ENCODE measurements at regions not wholly inside any gene's neighbourhood (a gene's known extent, or its start where the extent isn't known, plus 50 kb on each side); places are given as distances from the start of the nearest gene placed in this dataset.

GRCh38 chrX:4690521-4690920 lies 977.1 kb upstream of the PRKX start:
- TF ChIP-seq NR2F2 (IDR thresholded peaks at IDR 0.05) (no peak), EGR1 (IDR thresholded peaks at IDR 0.05; ENCODE audit: low read depth in 2 of 2) (no peak), YY1 (IDR thresholded peaks at IDR 0.05) (no peak), FOXA2 (IDR thresholded peaks at IDR 0.05) (no peak), REST (IDR thresholded peaks at IDR 0.05) (no peak), MAX (IDR thresholded peaks at IDR 0.05) (no peak), RXRA (IDR thresholded peaks at IDR 0.05) (no peak), GABPA (IDR thresholded peaks at IDR 0.05 in 1 of 2, conservative IDR thresholded peaks at IDR 0.05 in 1 of 2) (no peak)
- Histone ChIP-seq H3K27ac (ENCODE audit: low read depth in 1 of 2, low read length in 2 of 2) (no peak overlapping the region), H3K9me3 (ENCODE audit: control insufficient read depth in 4 of 4, low read length in 3 of 4) (no peaks in the 10 kb centered on the region), H3K4me3 (ENCODE audit: low read depth in 1 of 3, low read length in 3 of 3) (no peak overlapping the region), H3K36me3 (ENCODE audit: control insufficient read depth in 4 of 4, insufficient read depth in 3 of 4, low read depth in 1 of 4, low read length in 3 of 4) (no peaks in the 10 kb centered on the region), H3K9ac (ENCODE audit: low read depth in 1 of 2, low read length in 2 of 2) (no peak overlapping the region), H3K27me3 (ENCODE audit: control insufficient read depth in 4 of 4, insufficient read depth in 4 of 4, low read length in 3 of 4) (no peaks in the 10 kb centered on the region), H3K4me1 (ENCODE audit: control insufficient read depth in 4 of 4, insufficient read depth in 4 of 4, low read length in 3 of 4) (no peaks in the 10 kb centered on the region)
- DNase-seq (ENCODE audit: low spot score), result no peak
- 95% methylated on average over 2 of the region's 2 CpGs for WGBS

- Histone ChIP-seq H3K27ac (ENCODE audit: low read depth in 1 of 2, low read length in 2 of 2) (no peak overlapping the region), H3K4me1 (ENCODE audit: control insufficient read depth in 4 of 4, insufficient read depth in 4 of 4, low read length in 3 of 4) (no peaks in the 10 kb centered on the region), H3K9ac (ENCODE audit: low read depth in 1 of 2, low read length in 2 of 2) (no peak overlapping the region), H3K9me3 (ENCODE audit: control insufficient read depth in 4 of 4, low read length in 3 of 4) (no peaks in the 10 kb centered on the region), H3K36me3 (ENCODE audit: control insufficient read depth in 4 of 4, insufficient read depth in 3 of 4, low read depth in 1 of 4, low read length in 3 of 4) (no peaks in the 10 kb centered on the region), H3K27me3 (ENCODE audit: control insufficient read depth in 4 of 4, insufficient read depth in 4 of 4, low read length in 3 of 4) (no peaks in the 10 kb centered on the region), H3K4me3 (ENCODE audit: low read depth in 1 of 3, low read length in 3 of 3) (no peak overlapping the region)
- WGBS, result 47% methylated on average over 6 of the region's 6 CpGs
- TF ChIP-seq FOXA2 (IDR thresholded peaks at IDR 0.05), result no peak
- no peak for TF ChIP-seq SP1 (IDR thresholded peaks at IDR 0.05)
- TF ChIP-seq ATF3 (IDR thresholded peaks at IDR 0.05), result no peak
- no peak for TF ChIP-seq EGR1 (IDR thresholded peaks at IDR 0.05; ENCODE audit: low read depth in 2 of 2)
- TF ChIP-seq NR2F2 (IDR thresholded peaks at IDR 0.05), result no peak
- TF ChIP-seq HNF4G (IDR thresholded peaks at IDR 0.05), result no peak
- TF ChIP-seq MAX (IDR thresholded peaks at IDR 0.05), result no peak
- TF ChIP-seq ZBTB33 (IDR thresholded peaks at IDR 0.05), result no peak
- no peak for TF ChIP-seq REST (IDR thresholded peaks at IDR 0.05)
- no peak for TF ChIP-seq RAD21 (IDR thresholded peaks at IDR 0.05)
- TF ChIP-seq YY1 (IDR thresholded peaks at IDR 0.05), result no peak
- no peak for TF ChIP-seq TAF1 (conservative IDR thresholded peaks at IDR 0.05)
- no peak for TF ChIP-seq GABPA (IDR thresholded peaks at IDR 0.05 in 1 of 2, conservative IDR thresholded peaks at IDR 0.05 in 1 of 2)
- TF ChIP-seq HNF4A (conservative IDR thresholded peaks at IDR 0.05), result no peak
- no peak for TF ChIP-seq CTCF (IDR thresholded peaks at IDR 0.05; ENCODE audit: low read depth, low read length, missing input control)
- no peak for TF ChIP-seq JUND (IDR thresholded peaks at IDR 0.05)
- no peak for TF ChIP-seq FOXA1 (IDR thresholded peaks at IDR 0.05)
- TF ChIP-seq RXRA (IDR thresholded peaks at IDR 0.05), result no peak
- DNase-seq (ENCODE audit: low spot score), result no peak
These were observed 969.2 kb upstream of the PRKX start for GRCh38 chrX:4682636-4683035.

Data from liver (tissue), 8 donors.